ENCODE measurements at regions not wholly inside any gene's neighbourhood (a gene's known extent, or its start where the extent isn't known, plus 50 kb on each side); places are given as distances from the start of the nearest gene placed in this dataset.

GRCh38 chr1:84090447-84091245, 53.4 kb upstream of the PRKACB start:
- no peak for DNase-seq

GRCh38 chr1:84089867-84090266, 54.2 kb upstream of the PRKACB start:
- DNase-seq, result no peak

- no peak for DNase-seq
These were observed 54.6 kb upstream of the PRKACB start for GRCh38 chr1:84089465-84089864.

- DNase-seq, result no peak
These were observed 57.5 kb upstream of the PRKACB start for GRCh38 chr1:84086616-84087015.

GRCh38 chr1:84086189-84086588, 57.9 kb upstream of the PRKACB start:
- DNase-seq, result no peak

- no peak for DNase-seq
These were observed 60.8 kb upstream of the PRKACB start for GRCh38 chr1:84083307-84083706.

GRCh38 chr1:84078842-84079202, 65.2 kb upstream of the PRKACB start:
- no peak for DNase-seq

GRCh38 chr1:84078108-84078841, 65.8 kb upstream of the PRKACB start:
- no peak for DNase-seq

GRCh38 chr1:84077476-84078107, 66.5 kb upstream of the PRKACB start:
- DNase-seq, result peak; percentile 41

GRCh38 chr1:84073266-84073665, 70.8 kb upstream of the PRKACB start:
- DNase-seq, result no peak

GRCh38 chr1:84069236-84069845, 70.4 kb upstream of the TTLL7 start:
- DNase-seq, result no peak

GRCh38 chr1:84062496-84062895, 63.6 kb upstream of the TTLL7 start:
- DNase-seq, result no peak

- no peak for DNase-seq
These were observed 62.4 kb upstream of the TTLL7 start for GRCh38 chr1:84061336-84061735.

- no peak for DNase-seq
These were observed 61.8 kb upstream of the TTLL7 start for GRCh38 chr1:84060781-84061180.

GRCh38 chr1:84048820-84049219, 49.9 kb upstream of the TTLL7 start:
- DNase-seq, result no peak

Measured in T-helper 9 cell (primary cell).